WTC11 (cell line): ENCODE measurements at regions not wholly inside any gene's neighbourhood (a gene's known extent, or its start where the extent isn't known, plus 50 kb on each side); places are given as distances from the start of the nearest gene placed in this dataset.

Experiments used
- FOXJ3 ChIP-seq: sonication (generic); formaldehyde crosslinking; IDR thresholded peaks from 2 replicates; pipeline ENCODE4 v1.9.0; 2021; ENCODE audit warnings: missing genetic modification reagents, mild to moderate bottlenecking, borderline replicate concordance
- NR1H2 ChIP-seq: sonication (generic); formaldehyde crosslinking; IDR thresholded peaks from 2 replicates; pipeline ENCODE4 v1.9.0; 2021; ENCODE audit warnings: mild to moderate bottlenecking, moderate library complexity, missing genetic modification reagents
- NR2C2 ChIP-seq: sonication (generic); formaldehyde crosslinking; IDR thresholded peaks from 2 replicates; pipeline ENCODE4 v1.8.0; 2022; ENCODE audit warnings: mild to moderate bottlenecking, missing genetic modification reagents
- RELA ChIP-seq: sonication (generic); formaldehyde crosslinking; IDR thresholded peaks from 2 replicates; pipeline ENCODE4 v1.8.1; 2022; ENCODE audit warnings: missing genetic modification reagents, mild to moderate bottlenecking, borderline replicate concordance
- TCF7 ChIP-seq: sonication (generic); formaldehyde crosslinking; IDR thresholded peaks from 2 replicates; pipeline ENCODE4 v1.8.0; 2022; ENCODE audit warnings: mild to moderate bottlenecking, low read depth, missing genetic modification reagents, moderate library complexity
- TF ChIP-seq, protein P1 (sequence below): fragments of 200-600 bp; IDR thresholded peaks from 2 replicates; pipeline ENCODE4 v1.8.0; 2022; ENCODE audit warnings: antibody characterized with exemption
- TF ChIP-seq, protein P2 (sequence below): sonication (generic); formaldehyde crosslinking; IDR thresholded peaks from 2 replicates; pipeline ENCODE4 v1.8.1; 2023; ENCODE audit warnings: mild to moderate bottlenecking, missing genetic modification reagents, moderate library complexity
- TF ChIP-seq, protein P3 (sequence below): sonication (generic); formaldehyde crosslinking; IDR thresholded peaks from 2 replicates; pipeline ENCODE4 v1.8.1; 2022; ENCODE audit warnings: missing genetic modification reagents, borderline replicate concordance
- TF ChIP-seq, protein P4 (sequence below): sonication (generic); formaldehyde crosslinking; IDR thresholded peaks from 2 replicates; pipeline ENCODE4 v1.8.0; 2022; ENCODE audit warnings: mild to moderate bottlenecking, missing genetic modification reagents
- TF ChIP-seq, protein P5 (sequence below): sonication (generic); formaldehyde crosslinking; IDR thresholded peaks from 2 replicates; pipeline ENCODE4 v1.8.0; 2023; ENCODE audit warnings: missing genetic modification reagents, mild to moderate bottlenecking, borderline replicate concordance

DNA sequence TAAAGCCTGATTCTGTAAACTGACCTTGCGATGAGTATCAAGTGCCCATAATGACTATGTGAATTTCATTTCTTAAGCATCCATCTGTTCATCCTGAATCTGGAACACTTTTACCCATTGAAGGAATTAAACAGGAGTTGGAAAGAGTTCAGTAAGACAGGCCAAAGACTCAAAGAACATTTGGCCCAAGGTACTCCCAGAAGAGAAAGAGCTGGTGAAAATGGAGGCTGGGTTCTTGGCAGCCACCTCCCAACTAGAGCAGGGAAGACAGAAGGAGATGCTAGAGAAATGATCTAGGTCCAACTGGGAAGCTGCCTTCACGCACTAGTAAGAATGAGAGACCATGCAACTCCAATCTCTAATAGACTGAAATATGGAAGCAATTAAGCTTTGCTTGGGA, 57.1 kb upstream of the ADRA1D start:
- no peak for TF ChIP-seq TCF7 (CRISPR knock-in tag)
- TF ChIP-seq RELA (CRISPR knock-in tag) = no peak
- TF ChIP-seq, protein P1, sequence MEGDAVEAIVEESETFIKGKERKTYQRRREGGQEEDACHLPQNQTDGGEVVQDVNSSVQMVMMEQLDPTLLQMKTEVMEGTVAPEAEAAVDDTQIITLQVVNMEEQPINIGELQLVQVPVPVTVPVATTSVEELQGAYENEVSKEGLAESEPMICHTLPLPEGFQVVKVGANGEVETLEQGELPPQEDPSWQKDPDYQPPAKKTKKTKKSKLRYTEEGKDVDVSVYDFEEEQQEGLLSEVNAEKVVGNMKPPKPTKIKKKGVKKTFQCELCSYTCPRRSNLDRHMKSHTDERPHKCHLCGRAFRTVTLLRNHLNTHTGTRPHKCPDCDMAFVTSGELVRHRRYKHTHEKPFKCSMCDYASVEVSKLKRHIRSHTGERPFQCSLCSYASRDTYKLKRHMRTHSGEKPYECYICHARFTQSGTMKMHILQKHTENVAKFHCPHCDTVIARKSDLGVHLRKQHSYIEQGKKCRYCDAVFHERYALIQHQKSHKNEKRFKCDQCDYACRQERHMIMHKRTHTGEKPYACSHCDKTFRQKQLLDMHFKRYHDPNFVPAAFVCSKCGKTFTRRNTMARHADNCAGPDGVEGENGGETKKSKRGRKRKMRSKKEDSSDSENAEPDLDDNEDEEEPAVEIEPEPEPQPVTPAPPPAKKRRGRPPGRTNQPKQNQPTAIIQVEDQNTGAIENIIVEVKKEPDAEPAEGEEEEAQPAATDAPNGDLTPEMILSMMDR = no peak
- no peak for TF ChIP-seq FOXJ3 (CRISPR knock-in tag)
- no peak for TF ChIP-seq NR1H2 (CRISPR knock-in tag)
- TF ChIP-seq, protein P2, sequence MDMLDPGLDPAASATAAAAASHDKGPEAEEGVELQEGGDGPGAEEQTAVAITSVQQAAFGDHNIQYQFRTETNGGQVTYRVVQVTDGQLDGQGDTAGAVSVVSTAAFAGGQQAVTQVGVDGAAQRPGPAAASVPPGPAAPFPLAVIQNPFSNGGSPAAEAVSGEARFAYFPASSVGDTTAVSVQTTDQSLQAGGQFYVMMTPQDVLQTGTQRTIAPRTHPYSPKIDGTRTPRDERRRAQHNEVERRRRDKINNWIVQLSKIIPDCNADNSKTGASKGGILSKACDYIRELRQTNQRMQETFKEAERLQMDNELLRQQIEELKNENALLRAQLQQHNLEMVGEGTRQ (CRISPR knock-in tag) = no peak
- TF ChIP-seq, protein P3, sequence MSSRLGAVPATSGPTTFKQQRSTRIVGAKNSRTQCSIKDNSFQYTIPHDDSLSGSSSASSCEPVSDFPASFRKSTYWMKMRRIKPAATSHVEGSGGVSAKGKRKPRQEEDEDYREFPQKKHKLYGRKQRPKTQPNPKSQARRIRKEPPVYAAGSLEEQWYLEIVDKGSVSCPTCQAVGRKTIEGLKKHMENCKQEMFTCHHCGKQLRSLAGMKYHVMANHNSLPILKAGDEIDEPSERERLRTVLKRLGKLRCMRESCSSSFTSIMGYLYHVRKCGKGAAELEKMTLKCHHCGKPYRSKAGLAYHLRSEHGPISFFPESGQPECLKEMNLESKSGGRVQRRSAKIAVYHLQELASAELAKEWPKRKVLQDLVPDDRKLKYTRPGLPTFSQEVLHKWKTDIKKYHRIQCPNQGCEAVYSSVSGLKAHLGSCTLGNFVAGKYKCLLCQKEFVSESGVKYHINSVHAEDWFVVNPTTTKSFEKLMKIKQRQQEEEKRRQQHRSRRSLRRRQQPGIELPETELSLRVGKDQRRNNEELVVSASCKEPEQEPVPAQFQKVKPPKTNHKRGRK = no peak
- TF ChIP-seq NR2C2 (CRISPR knock-in tag) = no peak
- TF ChIP-seq, protein P4, sequence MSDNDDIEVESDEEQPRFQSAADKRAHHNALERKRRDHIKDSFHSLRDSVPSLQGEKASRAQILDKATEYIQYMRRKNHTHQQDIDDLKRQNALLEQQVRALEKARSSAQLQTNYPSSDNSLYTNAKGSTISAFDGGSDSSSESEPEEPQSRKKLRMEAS = no peak
- TF ChIP-seq, protein P5, sequence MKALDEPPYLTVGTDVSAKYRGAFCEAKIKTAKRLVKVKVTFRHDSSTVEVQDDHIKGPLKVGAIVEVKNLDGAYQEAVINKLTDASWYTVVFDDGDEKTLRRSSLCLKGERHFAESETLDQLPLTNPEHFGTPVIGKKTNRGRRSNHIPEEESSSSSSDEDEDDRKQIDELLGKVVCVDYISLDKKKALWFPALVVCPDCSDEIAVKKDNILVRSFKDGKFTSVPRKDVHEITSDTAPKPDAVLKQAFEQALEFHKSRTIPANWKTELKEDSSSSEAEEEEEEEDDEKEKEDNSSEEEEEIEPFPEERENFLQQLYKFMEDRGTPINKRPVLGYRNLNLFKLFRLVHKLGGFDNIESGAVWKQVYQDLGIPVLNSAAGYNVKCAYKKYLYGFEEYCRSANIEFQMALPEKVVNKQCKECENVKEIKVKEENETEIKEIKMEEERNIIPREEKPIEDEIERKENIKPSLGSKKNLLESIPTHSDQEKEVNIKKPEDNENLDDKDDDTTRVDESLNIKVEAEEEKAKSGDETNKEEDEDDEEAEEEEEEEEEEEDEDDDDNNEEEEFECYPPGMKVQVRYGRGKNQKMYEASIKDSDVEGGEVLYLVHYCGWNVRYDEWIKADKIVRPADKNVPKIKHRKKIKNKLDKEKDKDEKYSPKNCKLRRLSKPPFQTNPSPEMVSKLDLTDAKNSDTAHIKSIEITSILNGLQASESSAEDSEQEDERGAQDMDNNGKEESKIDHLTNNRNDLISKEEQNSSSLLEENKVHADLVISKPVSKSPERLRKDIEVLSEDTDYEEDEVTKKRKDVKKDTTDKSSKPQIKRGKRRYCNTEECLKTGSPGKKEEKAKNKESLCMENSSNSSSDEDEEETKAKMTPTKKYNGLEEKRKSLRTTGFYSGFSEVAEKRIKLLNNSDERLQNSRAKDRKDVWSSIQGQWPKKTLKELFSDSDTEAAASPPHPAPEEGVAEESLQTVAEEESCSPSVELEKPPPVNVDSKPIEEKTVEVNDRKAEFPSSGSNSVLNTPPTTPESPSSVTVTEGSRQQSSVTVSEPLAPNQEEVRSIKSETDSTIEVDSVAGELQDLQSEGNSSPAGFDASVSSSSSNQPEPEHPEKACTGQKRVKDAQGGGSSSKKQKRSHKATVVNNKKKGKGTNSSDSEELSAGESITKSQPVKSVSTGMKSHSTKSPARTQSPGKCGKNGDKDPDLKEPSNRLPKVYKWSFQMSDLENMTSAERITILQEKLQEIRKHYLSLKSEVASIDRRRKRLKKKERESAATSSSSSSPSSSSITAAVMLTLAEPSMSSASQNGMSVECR (CRISPR knock-in tag) = no peak
